ENCODE measurements at regions not wholly inside any gene's neighbourhood (a gene's known extent, or its start where the extent isn't known, plus 50 kb on each side); places are given as distances from the start of the nearest gene placed in this dataset.

DNA sequence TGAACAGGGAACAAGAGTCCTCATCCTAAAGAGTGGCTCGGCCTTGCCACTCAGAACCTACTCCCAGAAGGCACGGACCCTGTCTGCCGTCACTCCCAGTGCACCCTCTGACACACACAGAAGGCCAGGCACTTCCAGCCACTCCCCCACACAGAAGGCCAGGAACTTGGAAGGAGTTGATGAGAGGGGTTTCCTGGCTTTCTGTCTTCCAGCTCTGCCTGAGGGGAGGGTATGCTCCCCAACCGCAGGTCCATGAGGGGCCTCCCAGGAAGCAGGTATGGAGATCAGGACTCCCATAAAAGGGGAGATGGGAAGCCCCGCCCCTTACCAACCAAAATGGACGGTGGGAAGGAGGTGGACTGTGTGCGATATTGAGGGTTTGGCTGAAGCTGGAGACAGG lies 247.6 kb upstream of the IRX4 start:
- no peak for ATAC-seq
- H3K4me1 Mint-ChIP-seq (ENCODE audit: low read depth), result no peaks in the 10 kb centered on the region
- POLR2A ChIA-PET, result no interaction called here
- no peak for DNase-seq
- H3K4me3 Mint-ChIP-seq, result no peak overlapping the region
- no peak overlapping the region for H3K27ac Mint-ChIP-seq
- CTCF ChIA-PET, result no interaction called here
- no peaks in the 10 kb centered on the region for H3K27me3 Mint-ChIP-seq (ENCODE audit: low read depth)
- no peaks in the 10 kb centered on the region for H3K36me3 Mint-ChIP-seq (ENCODE audit: low read depth)
- no peaks in the 10 kb centered on the region for H3K9me3 Mint-ChIP-seq (ENCODE audit: insufficient read depth)

DNA sequence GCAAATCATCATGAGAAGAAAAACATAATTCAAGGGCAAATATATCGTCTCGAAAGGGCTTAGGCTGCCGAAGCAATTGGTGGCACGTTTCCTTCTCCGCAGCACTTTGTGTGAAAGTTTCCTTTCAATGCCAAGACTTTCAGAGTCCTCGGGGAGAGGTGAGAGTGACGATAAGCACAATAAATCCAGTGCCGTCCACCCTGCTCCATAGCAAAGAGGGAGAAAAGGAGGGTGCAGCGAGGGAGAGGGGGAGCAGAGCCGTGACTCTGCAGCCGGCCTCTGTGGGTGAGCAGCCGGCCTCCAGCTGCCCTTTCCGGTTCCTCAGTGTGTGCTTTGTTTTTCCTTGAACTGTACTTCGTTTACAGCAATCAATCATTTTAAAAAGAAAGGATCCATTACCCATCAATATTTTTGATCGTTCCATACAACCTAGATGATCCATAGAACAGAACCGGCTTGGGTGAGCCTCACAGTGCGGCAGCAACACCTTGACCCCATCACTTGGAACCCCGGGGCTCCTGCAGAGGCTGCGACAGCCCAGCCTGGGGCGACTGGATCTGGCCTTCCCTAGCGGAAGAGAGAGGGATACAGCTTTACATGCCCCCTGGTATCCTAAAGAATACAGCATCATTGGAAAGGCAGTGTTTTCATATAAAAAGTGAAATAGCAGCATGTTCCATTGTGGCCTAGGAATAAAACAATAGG lies 247.0 kb upstream of the IRX4 start:
- ATAC-seq (no peak), DNase-seq (no peak)
- Mint-ChIP-seq H3K27me3 (ENCODE audit: low read depth) (no peaks in the 10 kb centered on the region), H3K36me3 (ENCODE audit: low read depth) (no peaks in the 10 kb centered on the region), H3K27ac (no peak overlapping the region), H3K4me3 (no peak overlapping the region), H3K9me3 (ENCODE audit: insufficient read depth) (no peaks in the 10 kb centered on the region), H3K4me1 (ENCODE audit: low read depth) (no peaks in the 10 kb centered on the region)
- POLR2A ChIA-PET, result no interaction called here
- CTCF ChIA-PET, result no interaction called here

DNA sequence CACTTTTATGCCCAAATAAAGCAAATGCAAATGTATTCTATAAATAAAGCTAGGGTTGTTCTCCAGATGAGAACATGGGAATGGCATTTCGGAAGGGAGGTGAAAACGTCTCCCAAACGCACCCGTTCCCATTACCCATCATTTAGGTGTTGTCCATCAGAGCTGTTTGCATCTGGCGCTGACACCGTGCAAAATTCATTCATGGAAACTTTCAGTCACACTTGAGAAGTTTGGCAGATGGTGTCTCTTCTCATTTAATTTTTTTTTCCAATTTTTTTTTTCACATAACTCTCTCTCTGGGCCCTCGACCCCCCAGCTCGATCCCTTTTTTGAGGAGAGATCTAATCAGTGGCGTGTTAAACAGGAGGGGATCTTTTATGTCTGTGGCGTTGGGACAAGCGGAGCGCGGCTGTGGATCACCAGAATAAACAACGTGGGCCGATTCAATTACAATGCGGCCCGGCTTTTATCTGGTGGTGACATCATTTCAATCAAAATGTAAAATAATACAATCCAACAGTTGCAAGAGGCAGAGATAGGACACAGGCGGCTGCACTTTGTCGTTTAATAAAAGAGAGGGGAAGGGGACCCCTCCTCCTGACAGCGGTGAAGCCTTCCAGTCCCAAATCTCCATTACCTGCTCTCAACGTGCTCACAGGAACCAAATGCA lies 246.1 kb upstream of the IRX4 start:
- no peak for DNase-seq
- CTCF ChIA-PET, result no interaction called here
- Mint-ChIP-seq H3K4me1 (ENCODE audit: low read depth) (no peaks in the 10 kb centered on the region), H3K27me3 (ENCODE audit: low read depth) (no peaks in the 10 kb centered on the region), H3K36me3 (ENCODE audit: low read depth) (no peaks in the 10 kb centered on the region), H3K9me3 (ENCODE audit: insufficient read depth) (no peaks in the 10 kb centered on the region), H3K27ac (no peak overlapping the region), H3K4me3 (no peak overlapping the region)
- no peak for ATAC-seq
- POLR2A ChIA-PET, result no interaction called here

DNA sequence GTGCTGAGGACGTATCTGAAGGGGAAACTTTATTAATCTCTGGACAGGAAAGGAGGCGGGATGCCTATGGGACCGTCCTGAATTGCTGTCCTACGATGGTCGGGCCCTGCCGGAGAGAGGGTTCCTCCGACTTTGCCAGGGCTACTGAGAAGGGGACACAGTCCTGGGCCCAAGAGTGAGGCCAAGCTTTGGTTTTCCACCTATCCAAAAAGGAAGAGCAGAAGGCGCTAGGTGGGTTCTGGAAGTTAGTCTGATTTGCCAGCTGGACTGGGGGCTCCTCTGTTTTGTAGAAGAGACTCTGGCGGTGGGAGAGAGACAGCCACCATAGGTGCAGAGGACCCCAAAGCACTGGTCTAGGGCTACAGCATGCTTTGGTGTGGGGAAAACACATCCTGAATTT lies 243.8 kb upstream of the IRX4 start:
- DNase-seq (no peak), ATAC-seq (no peak)
- H3K27ac Mint-ChIP-seq, result no peak overlapping the region
- H3K4me3 Mint-ChIP-seq, result no peak overlapping the region
- POLR2A ChIA-PET, result no interaction called here
- no peaks in the 10 kb centered on the region for H3K4me1 Mint-ChIP-seq (ENCODE audit: low read depth)
- peaks cover 4% of the 10 kb centered on the region for H3K9me3 Mint-ChIP-seq (ENCODE audit: insufficient read depth)
- no peaks in the 10 kb centered on the region for H3K27me3 Mint-ChIP-seq (ENCODE audit: low read depth)
- H3K36me3 Mint-ChIP-seq (ENCODE audit: low read depth), result no peaks in the 10 kb centered on the region
- CTCF ChIA-PET, result no interaction called here

DNA sequence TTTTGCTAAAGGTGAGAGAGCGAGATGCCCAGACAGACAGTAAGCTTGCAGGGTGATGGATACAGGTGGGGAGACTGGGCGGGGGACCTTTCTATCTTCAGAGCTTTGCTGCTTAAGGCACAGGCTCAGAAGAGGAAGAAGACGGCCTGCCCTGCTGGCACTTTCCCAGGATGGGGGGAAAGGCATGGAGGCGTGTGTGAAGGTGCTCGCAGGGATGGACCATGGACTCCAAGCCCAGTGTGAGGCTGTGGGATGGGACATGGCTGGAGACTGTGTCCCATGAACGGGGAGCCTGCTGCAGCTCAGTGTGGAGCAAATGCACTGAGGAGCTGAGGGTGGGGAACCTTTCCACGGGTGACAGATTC lies 243.2 kb upstream of the IRX4 start:
- ChIA-PET POLR2A (no interaction called here), CTCF (no interaction called here)
- Mint-ChIP-seq H3K36me3 (ENCODE audit: low read depth) (no peaks in the 10 kb centered on the region), H3K9me3 (ENCODE audit: insufficient read depth) (peaks cover 4% of the 10 kb centered on the region), H3K27me3 (ENCODE audit: low read depth) (no peaks in the 10 kb centered on the region), H3K27ac (no peak overlapping the region), H3K4me3 (no peak overlapping the region), H3K4me1 (ENCODE audit: low read depth) (no peaks in the 10 kb centered on the region)
- no peak for ATAC-seq
- no peak for DNase-seq

DNA sequence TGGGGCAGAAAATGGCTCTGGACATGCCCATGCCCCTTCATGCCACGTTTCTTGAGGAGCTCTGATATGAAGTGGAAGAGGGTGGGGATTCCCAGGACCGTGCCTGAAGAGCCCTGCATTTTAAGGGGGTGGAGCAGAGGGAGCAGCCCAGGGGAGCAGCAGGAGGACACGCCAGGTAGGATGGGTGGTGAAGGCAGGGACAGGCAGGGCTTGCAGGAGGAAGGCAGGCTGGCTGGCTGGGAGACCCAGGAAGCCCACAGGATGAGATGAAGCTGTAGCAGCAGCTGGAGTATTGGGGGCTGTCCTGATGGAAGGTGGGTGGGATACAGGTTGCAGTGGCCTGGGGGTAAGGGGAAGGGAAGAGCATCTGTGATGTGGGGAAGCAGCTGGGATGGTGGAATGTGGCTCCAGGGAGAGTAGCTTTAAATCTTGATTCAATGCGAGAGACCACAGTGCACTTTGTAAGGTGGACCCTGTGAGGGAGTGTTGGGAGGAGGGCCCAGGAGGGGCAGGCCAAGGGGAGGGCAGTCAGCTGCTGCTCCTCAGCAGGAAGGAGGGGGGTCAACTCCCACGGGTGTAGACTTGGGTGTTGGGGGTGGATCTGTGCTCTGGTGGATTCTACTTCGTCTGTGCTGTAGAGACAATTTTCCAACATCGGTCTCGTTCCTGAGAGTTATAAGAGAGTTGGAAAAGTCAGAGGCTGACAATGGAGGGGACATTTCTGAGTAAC lies 242.6 kb upstream of the IRX4 start:
- POLR2A ChIA-PET, result no interaction called here
- CTCF ChIA-PET, result no interaction called here
- no peak overlapping the region for H3K27ac Mint-ChIP-seq
- no peaks in the 10 kb centered on the region for H3K36me3 Mint-ChIP-seq (ENCODE audit: low read depth)
- no peaks in the 10 kb centered on the region for H3K27me3 Mint-ChIP-seq (ENCODE audit: low read depth)
- no peak for ATAC-seq
- no peaks in the 10 kb centered on the region for H3K4me1 Mint-ChIP-seq (ENCODE audit: low read depth)
- H3K4me3 Mint-ChIP-seq, result no peak overlapping the region
- DNase-seq, result no peak
- peaks cover 4% of the 10 kb centered on the region for H3K9me3 Mint-ChIP-seq (ENCODE audit: insufficient read depth)

DNA sequence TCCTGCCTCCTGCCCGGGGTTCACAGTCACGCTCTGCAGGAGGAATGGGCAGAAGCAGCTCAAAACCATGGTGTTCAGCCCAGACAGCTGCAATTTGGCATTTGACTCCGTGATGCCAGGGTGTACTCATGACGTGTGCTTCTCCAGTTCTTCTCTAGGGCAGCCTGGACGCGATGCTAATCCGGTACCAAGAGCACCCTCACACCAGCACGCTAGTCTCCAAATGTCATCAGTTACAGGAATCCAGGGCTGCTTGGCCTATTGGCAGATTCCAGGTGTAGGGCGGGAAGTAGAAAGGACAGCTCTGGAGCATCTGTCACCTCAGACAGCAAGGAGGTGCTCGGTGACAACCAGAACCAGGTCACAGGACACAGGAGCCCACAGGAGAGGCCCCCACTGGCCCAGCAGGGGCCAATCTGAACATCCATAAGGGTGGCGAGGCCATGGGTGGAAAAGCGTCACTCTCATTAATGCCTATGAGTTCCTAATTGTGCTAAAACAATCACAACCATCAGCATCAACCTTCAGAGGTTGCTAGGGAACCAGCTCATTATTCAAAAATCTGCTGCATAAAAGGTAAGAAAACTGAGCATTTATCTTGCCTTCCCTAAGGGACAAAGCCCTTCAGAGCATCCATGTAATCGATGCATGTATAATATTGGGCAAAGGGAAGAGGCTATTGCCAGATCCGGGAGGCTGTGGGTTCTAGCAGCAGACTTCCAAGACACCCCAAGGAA lies 241.9 kb upstream of the IRX4 start:
- no peak for DNase-seq
- Mint-ChIP-seq H3K27ac (no peak overlapping the region), H3K4me1 (ENCODE audit: low read depth) (no peaks in the 10 kb centered on the region), H3K4me3 (no peak overlapping the region), H3K27me3 (ENCODE audit: low read depth) (no peaks in the 10 kb centered on the region), H3K9me3 (ENCODE audit: insufficient read depth) (peaks cover 4% of the 10 kb centered on the region), H3K36me3 (ENCODE audit: low read depth) (no peaks in the 10 kb centered on the region)
- POLR2A ChIA-PET, result no interaction called here
- no peak for ATAC-seq
- CTCF ChIA-PET, result no interaction called here

DNA sequence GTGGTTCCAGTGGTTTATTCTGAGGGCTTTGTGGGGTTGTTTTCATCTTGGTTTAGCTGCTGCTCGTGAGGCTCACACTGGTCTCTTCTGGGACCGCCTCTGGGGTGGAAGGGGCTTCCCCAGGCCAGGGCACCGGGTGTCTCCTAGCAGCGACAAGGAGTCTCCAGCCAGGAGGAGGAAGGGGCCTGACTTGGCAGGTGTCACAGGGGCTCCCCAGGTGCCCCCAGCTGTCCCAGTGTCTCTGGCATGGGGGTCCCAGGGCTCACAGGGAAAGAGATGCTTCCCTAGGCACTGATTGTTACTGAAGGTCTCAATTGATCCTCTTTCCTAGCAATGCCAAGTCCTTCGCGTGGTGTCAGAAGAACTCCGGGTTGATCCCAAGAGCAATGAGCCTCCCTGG lies 241.1 kb upstream of the IRX4 start:
- DNase-seq, result no peak
- Mint-ChIP-seq H3K36me3 (ENCODE audit: low read depth) (no peaks in the 10 kb centered on the region), H3K9me3 (ENCODE audit: insufficient read depth) (peaks cover 4% of the 10 kb centered on the region), H3K27me3 (ENCODE audit: low read depth) (no peaks in the 10 kb centered on the region), H3K4me3 (no peak overlapping the region), H3K4me1 (ENCODE audit: low read depth) (no peaks in the 10 kb centered on the region), H3K27ac (no peak overlapping the region)
- no peak for ATAC-seq
- ChIA-PET CTCF (no interaction called here), POLR2A (no interaction called here)

DNA sequence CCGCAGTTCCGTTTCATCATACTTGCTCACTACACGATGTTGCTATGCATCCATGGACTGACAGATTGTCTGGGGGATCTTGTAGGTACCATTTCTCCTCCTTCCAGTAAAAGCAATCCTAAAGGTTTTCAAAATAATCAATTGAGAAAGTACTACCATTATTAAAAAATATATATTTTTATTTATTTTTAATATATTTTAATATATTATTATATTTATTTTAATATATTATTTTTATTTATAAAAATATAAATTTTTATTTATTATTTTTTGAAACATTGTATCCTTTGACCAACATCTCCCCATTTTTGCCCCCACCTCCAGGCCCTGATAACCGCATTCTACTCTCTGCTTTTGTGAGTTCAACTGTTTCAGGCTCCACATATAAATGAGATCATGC lies 237.6 kb upstream of the IRX4 start:
- H3K27me3 Mint-ChIP-seq (ENCODE audit: low read depth), result no peaks in the 10 kb centered on the region
- DNase-seq (no peak), ATAC-seq (no peak)
- no peak overlapping the region for H3K27ac Mint-ChIP-seq
- no peak overlapping the region for H3K4me3 Mint-ChIP-seq
- H3K36me3 Mint-ChIP-seq (ENCODE audit: low read depth), result no peaks in the 10 kb centered on the region
- H3K4me1 Mint-ChIP-seq (ENCODE audit: low read depth), result no peaks in the 10 kb centered on the region
- ChIA-PET CTCF (no interaction called here), POLR2A (no interaction called here)
- H3K9me3 Mint-ChIP-seq (ENCODE audit: insufficient read depth), result peaks cover 4% of the 10 kb centered on the region

DNA sequence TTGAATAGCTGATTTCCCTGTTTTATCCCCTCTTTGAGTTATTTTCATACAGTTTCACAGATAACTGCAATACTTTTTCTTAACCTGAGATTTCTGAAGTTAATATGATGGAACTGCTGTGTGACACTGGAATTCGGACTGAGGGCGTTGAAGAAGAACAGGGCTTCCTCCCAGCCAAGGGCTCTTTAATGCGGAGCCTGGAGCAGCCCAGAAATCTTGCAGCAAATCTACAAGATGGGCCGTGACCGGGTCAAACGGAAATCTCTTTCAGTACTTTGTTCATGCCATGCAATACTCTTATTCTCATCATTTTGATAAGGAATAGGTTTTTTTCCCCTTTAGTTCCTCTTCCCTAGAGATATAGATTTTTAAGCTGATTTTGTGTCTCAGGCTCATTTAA lies 236.8 kb upstream of the IRX4 start:
- ATAC-seq (no peak), DNase-seq (no peak)
- CTCF ChIA-PET, result no interaction called here
- POLR2A ChIA-PET, result no interaction called here
- Mint-ChIP-seq H3K9me3 (ENCODE audit: insufficient read depth) (peaks cover 4% of the 10 kb centered on the region), H3K27ac (no peak overlapping the region), H3K36me3 (ENCODE audit: low read depth) (no peaks in the 10 kb centered on the region), H3K4me1 (ENCODE audit: low read depth) (no peaks in the 10 kb centered on the region), H3K4me3 (no peak overlapping the region), H3K27me3 (ENCODE audit: low read depth) (no peaks in the 10 kb centered on the region)

DNA sequence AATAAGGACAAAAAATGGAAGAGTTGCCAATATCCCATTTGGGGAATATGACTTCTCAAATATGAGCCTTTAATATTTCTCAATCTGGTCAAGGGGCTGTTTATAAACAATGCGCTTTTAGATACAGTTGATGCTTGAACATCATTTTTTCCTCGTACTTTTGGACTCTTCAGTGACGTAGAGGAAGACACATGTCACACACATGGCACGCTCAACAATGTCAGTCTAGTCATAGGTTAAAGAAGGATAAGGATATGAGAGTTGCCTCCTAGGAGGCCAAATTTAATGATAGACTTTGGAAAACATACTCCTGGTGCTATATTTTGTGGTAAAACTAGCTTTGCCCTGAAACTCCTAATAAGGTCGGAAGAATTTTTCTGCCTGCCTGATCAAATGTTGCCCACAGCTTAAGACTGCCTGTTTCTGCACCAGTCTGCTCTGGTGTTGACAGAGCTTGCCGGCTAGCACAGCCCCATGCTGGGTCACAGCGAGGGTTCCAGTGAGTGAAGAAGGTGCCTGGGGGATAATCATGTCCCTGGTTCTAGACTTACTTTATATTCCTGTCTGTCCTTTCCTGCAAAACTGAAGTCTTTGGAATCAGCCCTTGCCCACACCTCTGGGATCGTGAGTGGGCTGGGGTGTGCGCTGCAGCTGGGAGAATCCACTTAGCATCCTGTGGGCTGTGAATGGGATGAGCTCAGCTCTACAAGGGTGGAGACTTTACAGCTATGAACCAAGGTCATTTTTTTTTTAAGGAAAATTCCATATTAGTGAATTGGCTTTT lies 230.8 kb upstream of the IRX4 start:
- Mint-ChIP-seq H3K4me1 (ENCODE audit: low read depth) (no peaks in the 10 kb centered on the region), H3K27me3 (ENCODE audit: low read depth) (no peaks in the 10 kb centered on the region), H3K9me3 (ENCODE audit: insufficient read depth) (no peaks in the 10 kb centered on the region), H3K36me3 (ENCODE audit: low read depth) (no peaks in the 10 kb centered on the region), H3K4me3 (no peak overlapping the region), H3K27ac (no peak overlapping the region)
- no peak for ATAC-seq
- DNase-seq, result no peak
- ChIA-PET CTCF (no interaction called here), POLR2A (no interaction called here)
